ENCODE measurements at regions not wholly inside any gene's neighbourhood (a gene's known extent, or its start where the extent isn't known, plus 50 kb on each side); places are given as distances from the start of the nearest gene placed in this dataset.

DNA sequence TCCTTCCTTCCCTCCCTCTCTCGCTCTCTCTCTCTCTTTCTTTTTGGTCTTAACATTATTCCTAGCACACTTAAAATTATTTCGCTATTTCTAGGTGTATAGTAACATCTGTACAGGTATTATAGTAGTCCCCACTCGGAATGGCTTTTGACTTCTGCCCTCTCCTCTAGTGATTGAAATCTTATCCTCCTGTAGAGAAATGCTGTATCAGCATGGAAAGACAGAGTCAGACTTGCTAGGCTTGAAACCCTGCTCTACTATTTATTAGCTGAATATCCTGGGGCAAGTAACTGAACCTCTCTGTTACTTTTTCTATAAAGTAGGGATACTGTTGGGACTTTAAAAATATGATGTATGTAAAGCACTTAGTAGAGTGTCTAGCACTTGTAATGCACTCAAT is 681.9 kb upstream of the C9orf72 start:
- Mint-ChIP-seq H3K27me3 (no peaks in the 10 kb centered on the region), H3K4me1 (no peaks in the 10 kb centered on the region), H3K27ac (no peak overlapping the region), H3K9me3 (peaks cover 0 to 7% (median 0%) of the 10 kb centered on the region in 8 donors), H3K4me3 (no peak overlapping the region), H3K36me3 (no peaks in the 10 kb centered on the region)
- no peak overlapping the region for H3K27ac ChIP-seq (ENCODE audit: low read depth, low read length)
- H3K4me3 ChIP-seq (ENCODE audit: low read length in 2 of 2), result no peak overlapping the region
- no peaks in the 10 kb centered on the region for H3K27me3 ChIP-seq (ENCODE audit: insufficient read depth, low read length)
- intact Hi-C loops (cut with micrococcal nuclease), result no loop called here
- ChIA-PET POLR2A (ENCODE audit: partially characterized antibody) (no interaction called here), CTCF (ENCODE audit: partially characterized antibody) (no interaction called here)
- DNase-seq, result no peak
- no peaks in the 10 kb centered on the region for H3K4me1 ChIP-seq (ENCODE audit: insufficient read depth, low read length)
- H3K9me3 ChIP-seq (ENCODE audit: control insufficient read depth in 1 of 2, low read length in 2 of 2), result no peaks in the 10 kb centered on the region
- H3K36me3 ChIP-seq (ENCODE audit: insufficient read depth, low read length), result no peaks in the 10 kb centered on the region

DNA sequence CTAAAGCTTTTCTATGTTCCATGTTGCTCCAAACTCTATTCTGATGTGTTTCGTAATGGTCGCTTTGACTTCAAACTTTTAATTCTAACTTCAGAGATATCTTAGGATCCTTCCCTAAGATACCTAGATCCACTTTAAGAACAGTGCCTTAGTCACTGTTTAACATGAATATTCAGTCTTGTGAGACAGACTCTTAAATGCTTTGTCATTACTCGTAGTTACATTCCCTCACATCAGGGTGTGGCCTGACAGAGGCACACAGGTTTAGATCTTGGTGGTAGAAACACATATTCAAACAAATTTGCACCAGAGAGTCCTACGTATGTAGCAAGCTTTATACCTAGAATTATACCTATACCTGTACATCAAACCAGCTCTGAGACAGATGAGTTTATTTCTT is 687.0 kb upstream of the C9orf72 start:
- Mint-ChIP-seq H3K27ac (no peak overlapping the region), H3K4me3 (no peak overlapping the region), H3K9me3 (peaks cover 0 to 5% (median 0%) of the 10 kb centered on the region in 8 donors), H3K27me3 (no peaks in the 10 kb centered on the region), H3K36me3 (no peaks in the 10 kb centered on the region), H3K4me1 (no peaks in the 10 kb centered on the region)
- no peak for DNase-seq
- ChIA-PET CTCF (ENCODE audit: partially characterized antibody) (no interaction called here), POLR2A (ENCODE audit: partially characterized antibody) (no interaction called here)
- H3K4me1 ChIP-seq (ENCODE audit: insufficient read depth, low read length), result no peaks in the 10 kb centered on the region
- H3K27ac ChIP-seq (ENCODE audit: low read depth, low read length), result no peak overlapping the region
- H3K27me3 ChIP-seq (ENCODE audit: insufficient read depth, low read length), result no peaks in the 10 kb centered on the region
- no peak overlapping the region for H3K4me3 ChIP-seq (ENCODE audit: low read length in 2 of 2)
- no peaks in the 10 kb centered on the region for H3K36me3 ChIP-seq (ENCODE audit: insufficient read depth, low read length)
- intact Hi-C loops (cut with micrococcal nuclease), result no loop called here
- H3K9me3 ChIP-seq (ENCODE audit: control insufficient read depth in 1 of 2, low read length in 2 of 2), result no peaks in the 10 kb centered on the region

DNA sequence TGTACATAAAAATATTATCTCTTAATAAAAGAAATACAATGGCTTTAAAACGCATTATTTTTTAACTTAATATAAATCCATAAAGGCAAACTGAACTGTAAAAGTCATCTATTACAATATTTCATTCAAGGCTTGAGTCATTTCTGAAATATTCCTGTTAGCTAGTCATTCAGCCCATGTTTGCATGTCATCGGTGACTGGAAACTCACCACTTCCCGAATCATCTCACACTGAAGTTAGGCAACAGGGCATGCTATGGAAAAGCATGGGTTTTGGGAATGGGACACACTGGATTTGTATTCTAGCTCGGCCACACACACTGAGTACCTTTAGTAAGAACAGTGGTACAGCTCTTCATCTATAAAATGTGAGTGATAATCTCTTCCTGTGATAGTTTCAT is 691.1 kb upstream of the C9orf72 start:
- ChIA-PET CTCF (ENCODE audit: partially characterized antibody) (no interaction called here), POLR2A (ENCODE audit: partially characterized antibody) (no interaction called here)
- intact Hi-C loops (cut with micrococcal nuclease), result no loop called here
- H3K27me3 Mint-ChIP-seq, result no peaks in the 10 kb centered on the region
- Histone ChIP-seq H3K27me3 (ENCODE audit: insufficient read depth, low read length) (no peaks in the 10 kb centered on the region), H3K36me3 (ENCODE audit: insufficient read depth, low read length) (no peaks in the 10 kb centered on the region), H3K4me1 (ENCODE audit: insufficient read depth, low read length) (no peaks in the 10 kb centered on the region), H3K27ac (ENCODE audit: low read depth, low read length) (no peak overlapping the region), H3K9me3 (ENCODE audit: control insufficient read depth in 1 of 2, low read length in 2 of 2) (no peaks in the 10 kb centered on the region), H3K4me3 (ENCODE audit: low read length in 2 of 2) (no peak overlapping the region)
- H3K4me1 Mint-ChIP-seq, result no peaks in the 10 kb centered on the region
- DNase-seq, result no peak
- no peak overlapping the region for H3K27ac Mint-ChIP-seq
- H3K36me3 Mint-ChIP-seq, result no peaks in the 10 kb centered on the region
- H3K4me3 Mint-ChIP-seq, result no peak overlapping the region
- peaks cover 0 to 7% (median 2%) of the 10 kb centered on the region in 8 donors for H3K9me3 Mint-ChIP-seq

DNA sequence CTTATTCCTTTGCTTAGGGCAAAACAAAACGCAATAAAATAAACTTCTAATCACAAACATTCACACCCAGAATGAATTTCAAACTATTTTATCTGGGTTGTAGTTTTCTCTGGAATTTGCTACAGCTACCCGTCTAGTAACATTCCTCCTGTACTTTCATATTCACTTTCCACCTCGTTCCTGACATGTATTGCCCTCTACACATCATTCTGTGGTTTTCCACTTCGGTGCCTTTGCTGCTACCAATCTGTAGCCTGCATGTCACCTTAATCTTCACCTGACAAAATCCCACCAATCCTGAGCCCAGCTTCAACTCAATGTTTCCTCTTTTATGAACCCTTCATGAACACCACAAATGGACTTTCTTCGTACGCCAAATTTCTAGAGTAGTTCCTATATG is 694.1 kb upstream of the C9orf72 start:
- Histone ChIP-seq H3K36me3 (ENCODE audit: insufficient read depth, low read length) (no peaks in the 10 kb centered on the region), H3K4me1 (ENCODE audit: insufficient read depth, low read length) (no peaks in the 10 kb centered on the region), H3K9me3 (ENCODE audit: control insufficient read depth in 1 of 2, low read length in 2 of 2) (no peaks in the 10 kb centered on the region), H3K27me3 (ENCODE audit: insufficient read depth, low read length) (no peaks in the 10 kb centered on the region), H3K27ac (ENCODE audit: low read depth, low read length) (no peak overlapping the region), H3K4me3 (ENCODE audit: low read length in 2 of 2) (no peak overlapping the region)
- no peak for DNase-seq
- Mint-ChIP-seq H3K36me3 (no peaks in the 10 kb centered on the region), H3K9me3 (peaks cover 0 to 10% (median 3%) of the 10 kb centered on the region in 8 donors), H3K27me3 (no peaks in the 10 kb centered on the region), H3K27ac (no peak overlapping the region), H3K4me3 (no peak overlapping the region), H3K4me1 (no peaks in the 10 kb centered on the region)
- CTCF ChIA-PET (ENCODE audit: partially characterized antibody), result no interaction called here
- intact Hi-C loops (cut with micrococcal nuclease), result no loop called here
- POLR2A ChIA-PET (ENCODE audit: partially characterized antibody), result no interaction called here

DNA sequence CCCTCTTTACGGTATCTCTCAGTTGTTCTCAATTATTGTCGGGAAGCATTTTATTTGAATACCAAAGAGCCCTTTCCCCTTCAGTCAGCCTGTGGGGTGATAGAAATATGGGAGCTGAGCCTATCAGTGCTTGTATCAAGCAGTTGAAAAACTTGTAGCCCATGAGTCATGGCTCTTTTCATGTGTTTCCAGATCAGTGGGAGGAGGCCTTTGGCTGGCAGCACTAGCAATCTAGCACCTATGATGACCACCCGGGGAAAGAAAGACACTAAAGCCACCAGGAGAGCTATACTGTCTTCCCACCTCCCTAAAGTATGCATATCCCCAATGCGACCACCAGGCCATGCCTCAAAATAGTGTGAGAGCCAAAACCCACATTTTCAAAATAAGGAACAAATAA is 696.9 kb upstream of the C9orf72 start:
- Histone ChIP-seq H3K27ac (ENCODE audit: low read depth, low read length) (no peak overlapping the region), H3K4me1 (ENCODE audit: insufficient read depth, low read length) (no peaks in the 10 kb centered on the region), H3K36me3 (ENCODE audit: insufficient read depth, low read length) (no peaks in the 10 kb centered on the region), H3K27me3 (ENCODE audit: insufficient read depth, low read length) (no peaks in the 10 kb centered on the region), H3K9me3 (ENCODE audit: control insufficient read depth in 1 of 2, low read length in 2 of 2) (no peaks in the 10 kb centered on the region), H3K4me3 (ENCODE audit: low read length in 2 of 2) (no peak overlapping the region)
- intact Hi-C loops (cut with micrococcal nuclease), result no loop called here
- DNase-seq, result no peak
- ChIA-PET POLR2A (ENCODE audit: partially characterized antibody) (no interaction called here), CTCF (ENCODE audit: partially characterized antibody) (no interaction called here)
- Mint-ChIP-seq H3K27me3 (no peaks in the 10 kb centered on the region), H3K27ac (no peak overlapping the region), H3K36me3 (no peaks in the 10 kb centered on the region), H3K4me3 (no peak overlapping the region), H3K9me3 (peaks cover 0 to 10% (median 3%) of the 10 kb centered on the region in 8 donors), H3K4me1 (no peaks in the 10 kb centered on the region)

DNA sequence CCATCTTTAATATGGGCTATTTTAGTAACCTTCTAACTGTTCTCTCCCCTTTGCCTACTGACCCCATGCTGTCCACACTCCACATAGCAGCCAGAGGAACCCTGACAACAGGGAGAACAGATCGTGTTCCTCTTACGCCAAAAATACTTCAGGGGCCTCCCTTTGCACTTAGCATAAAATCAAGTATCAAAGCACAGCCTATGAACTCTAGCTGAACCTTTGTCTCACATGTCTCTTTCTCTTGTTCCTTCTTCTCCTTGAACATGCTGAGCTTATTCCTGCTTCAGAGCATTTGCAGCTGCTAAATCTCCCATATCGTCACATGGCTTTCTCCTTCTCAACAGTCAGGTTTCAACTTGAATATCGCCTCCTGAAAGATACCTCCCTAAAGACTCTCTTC is 698.8 kb upstream of the C9orf72 start:
- H3K27me3 Mint-ChIP-seq, result no peaks in the 10 kb centered on the region
- H3K4me1 Mint-ChIP-seq, result no peaks in the 10 kb centered on the region
- H3K27me3 ChIP-seq (ENCODE audit: insufficient read depth, low read length), result no peaks in the 10 kb centered on the region
- DNase-seq, result no peak
- H3K4me1 ChIP-seq (ENCODE audit: insufficient read depth, low read length), result no peaks in the 10 kb centered on the region
- no peak overlapping the region for H3K4me3 ChIP-seq (ENCODE audit: low read length in 2 of 2)
- no peak overlapping the region for H3K4me3 Mint-ChIP-seq
- no peaks in the 10 kb centered on the region for H3K36me3 ChIP-seq (ENCODE audit: insufficient read depth, low read length)
- no peak overlapping the region for H3K27ac ChIP-seq (ENCODE audit: low read depth, low read length)
- no peaks in the 10 kb centered on the region for H3K9me3 ChIP-seq (ENCODE audit: control insufficient read depth in 1 of 2, low read length in 2 of 2)
- H3K9me3 Mint-ChIP-seq, result peaks cover 0 to 8% (median 5%) of the 10 kb centered on the region in 8 donors
- H3K36me3 Mint-ChIP-seq, result no peaks in the 10 kb centered on the region
- CTCF ChIA-PET (ENCODE audit: partially characterized antibody), result no interaction called here
- intact Hi-C loops (cut with micrococcal nuclease), result no loop called here
- POLR2A ChIA-PET (ENCODE audit: partially characterized antibody), result no interaction called here
- no peak overlapping the region for H3K27ac Mint-ChIP-seq

DNA sequence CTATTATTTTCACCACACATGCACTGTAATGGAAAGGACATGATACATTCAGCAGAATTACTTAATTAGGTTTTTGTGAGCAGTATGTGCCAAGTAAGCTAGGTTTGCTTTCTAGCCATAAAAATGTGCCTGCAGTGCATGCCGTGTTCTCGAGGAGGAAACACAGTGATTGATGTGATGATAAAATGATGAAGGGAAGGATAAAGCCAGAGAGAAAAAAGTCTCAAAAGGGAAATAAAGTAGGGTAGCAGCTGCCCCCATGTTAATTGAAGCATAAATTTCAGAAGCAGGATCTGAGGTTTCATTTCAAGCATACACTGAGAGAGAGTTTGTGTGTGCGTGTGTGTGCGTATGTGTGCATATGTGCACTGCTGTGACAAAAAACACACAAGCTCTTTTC is 714.2 kb upstream of the C9orf72 start:
- no peaks in the 10 kb centered on the region for H3K27me3 Mint-ChIP-seq
- no peak for DNase-seq
- no peak overlapping the region for H3K4me3 Mint-ChIP-seq
- no peaks in the 10 kb centered on the region for H3K36me3 ChIP-seq (ENCODE audit: insufficient read depth, low read length)
- H3K4me1 Mint-ChIP-seq, result no peaks in the 10 kb centered on the region
- no peak overlapping the region for H3K27ac ChIP-seq (ENCODE audit: low read depth, low read length)
- ChIA-PET CTCF (ENCODE audit: partially characterized antibody) (no interaction called here), POLR2A (ENCODE audit: partially characterized antibody) (no interaction called here)
- H3K9me3 Mint-ChIP-seq, result peaks cover 0 to 10% (median 1%) of the 10 kb centered on the region in 8 donors
- H3K4me1 ChIP-seq (ENCODE audit: insufficient read depth, low read length), result no peaks in the 10 kb centered on the region
- no peak overlapping the region for H3K27ac Mint-ChIP-seq
- H3K9me3 ChIP-seq (ENCODE audit: control insufficient read depth in 1 of 2, low read length in 2 of 2), result no peaks in the 10 kb centered on the region
- intact Hi-C loops (cut with micrococcal nuclease), result no loop called here
- no peak overlapping the region for H3K4me3 ChIP-seq (ENCODE audit: low read length in 2 of 2)
- no peaks in the 10 kb centered on the region for H3K27me3 ChIP-seq (ENCODE audit: insufficient read depth, low read length)
- no peaks in the 10 kb centered on the region for H3K36me3 Mint-ChIP-seq

DNA sequence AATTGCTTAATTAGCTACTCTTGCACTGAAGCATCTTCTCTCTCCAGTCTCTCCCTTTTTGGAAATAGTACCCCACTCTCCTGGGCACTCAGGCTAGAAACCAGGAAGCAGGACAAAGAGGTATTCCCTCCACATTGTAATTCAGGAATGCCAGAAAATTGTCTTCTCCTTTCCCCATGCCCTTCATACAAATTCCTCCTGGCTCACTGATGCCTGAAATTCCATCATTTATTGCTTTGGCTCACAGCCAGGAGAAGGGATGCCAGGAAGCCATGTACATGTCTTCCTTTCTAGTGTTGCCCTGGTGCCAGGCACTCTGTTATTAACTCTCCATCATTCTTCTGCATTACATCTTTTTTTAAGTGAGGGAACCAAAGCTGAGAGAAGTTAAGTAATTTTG is 716.5 kb upstream of the C9orf72 start:
- Mint-ChIP-seq H3K4me1 (no peaks in the 10 kb centered on the region), H3K27me3 (no peaks in the 10 kb centered on the region), H3K27ac (no peak overlapping the region), H3K4me3 (no peak overlapping the region), H3K9me3 (peaks cover 0 to 10% (median 1%) of the 10 kb centered on the region in 8 donors), H3K36me3 (no peaks in the 10 kb centered on the region)
- H3K27me3 ChIP-seq (ENCODE audit: insufficient read depth, low read length), result no peaks in the 10 kb centered on the region
- no peaks in the 10 kb centered on the region for H3K9me3 ChIP-seq (ENCODE audit: control insufficient read depth in 1 of 2, low read length in 2 of 2)
- CTCF ChIA-PET (ENCODE audit: partially characterized antibody), result no interaction called here
- H3K4me1 ChIP-seq (ENCODE audit: insufficient read depth, low read length), result no peaks in the 10 kb centered on the region
- DNase-seq, result no peak
- intact Hi-C loops (cut with micrococcal nuclease), result no loop called here
- H3K27ac ChIP-seq (ENCODE audit: low read depth, low read length), result no peak overlapping the region
- H3K36me3 ChIP-seq (ENCODE audit: insufficient read depth, low read length), result no peaks in the 10 kb centered on the region
- H3K4me3 ChIP-seq (ENCODE audit: low read length in 2 of 2), result no peak overlapping the region
- POLR2A ChIA-PET (ENCODE audit: partially characterized antibody), result no interaction called here

Data from CD4-positive, alpha-beta memory T cell (primary cell).